HG02798 (cell line): ENCODE measurements at regions not wholly inside any gene's neighbourhood (a gene's known extent, or its start where the extent isn't known, plus 50 kb on each side); places are given as distances from the start of the nearest gene placed in this dataset.
A peak's percentile ranks its signal among the peaks of the same experiment; 100 is the strongest.
"Not testable (repeated sequence)": the region's sequence is repeated elsewhere in the genome, so short reads cannot be mapped to it uniquely, and the experiment has no call there.

Source experiments
- ATAC-seq: cut with Tn5 transposase; IDR thresholded peaks from one replicate; pipeline ENCODE4 v1.9.1; 2021; ENCODE audit warnings: mild to moderate bottlenecking; ENCODE audit not compliant: unreplicated experiment, poor library complexity

DNA sequence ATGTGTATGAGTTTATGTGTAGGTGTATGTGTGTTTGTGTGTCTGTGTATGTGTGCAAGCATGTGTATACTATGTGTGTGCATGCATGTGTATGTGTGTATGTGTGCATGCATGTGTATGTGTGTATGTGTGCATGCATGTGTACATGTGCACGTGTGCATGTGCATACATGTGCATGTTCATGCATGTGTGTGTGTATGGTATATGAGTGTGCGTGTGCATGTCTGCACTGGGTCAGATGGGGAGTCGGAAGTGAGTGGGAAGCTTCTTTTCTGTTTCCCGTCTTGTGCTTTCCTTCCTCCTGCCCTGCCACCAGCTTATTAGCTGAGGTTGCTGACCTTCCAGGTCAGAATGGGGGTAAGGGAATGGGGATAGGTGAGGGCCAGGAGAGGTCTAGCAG, 174.7 kb downstream of the MAP2K4 start:
- ATAC-seq = no peak

- no peak for ATAC-seq
Measured at GRCh38 chr17:12201294-12201880, 180.7 kb downstream of the MAP2K4 start.

DNA sequence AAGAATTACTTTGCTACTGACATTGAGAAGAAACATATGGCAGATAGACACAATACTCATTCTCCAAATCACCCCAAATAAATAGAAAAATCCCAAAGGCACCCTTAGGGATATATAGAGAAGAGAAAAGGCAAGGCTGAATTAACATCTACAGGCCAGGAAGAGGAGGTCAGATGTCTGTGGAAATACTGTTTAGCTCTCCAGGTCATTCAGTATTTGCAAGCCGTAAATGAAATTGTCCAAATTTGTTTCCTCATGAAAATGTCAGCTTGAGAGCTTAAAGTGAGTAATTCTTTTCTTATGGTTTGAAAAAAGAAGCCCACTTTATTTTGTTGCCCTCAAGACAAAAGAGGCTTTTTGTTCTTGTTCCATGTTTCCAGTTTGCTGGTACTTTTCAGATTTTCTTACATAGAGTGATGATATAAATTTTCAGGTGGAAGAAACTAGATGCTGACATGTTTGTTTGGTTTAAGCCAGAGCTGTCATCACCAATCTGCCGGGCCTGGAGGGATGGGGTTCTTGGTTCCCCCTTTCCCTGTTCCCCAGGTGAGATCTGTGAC, 189.0 kb downstream of the MAP2K4 start:
- ATAC-seq = no peak

DNA sequence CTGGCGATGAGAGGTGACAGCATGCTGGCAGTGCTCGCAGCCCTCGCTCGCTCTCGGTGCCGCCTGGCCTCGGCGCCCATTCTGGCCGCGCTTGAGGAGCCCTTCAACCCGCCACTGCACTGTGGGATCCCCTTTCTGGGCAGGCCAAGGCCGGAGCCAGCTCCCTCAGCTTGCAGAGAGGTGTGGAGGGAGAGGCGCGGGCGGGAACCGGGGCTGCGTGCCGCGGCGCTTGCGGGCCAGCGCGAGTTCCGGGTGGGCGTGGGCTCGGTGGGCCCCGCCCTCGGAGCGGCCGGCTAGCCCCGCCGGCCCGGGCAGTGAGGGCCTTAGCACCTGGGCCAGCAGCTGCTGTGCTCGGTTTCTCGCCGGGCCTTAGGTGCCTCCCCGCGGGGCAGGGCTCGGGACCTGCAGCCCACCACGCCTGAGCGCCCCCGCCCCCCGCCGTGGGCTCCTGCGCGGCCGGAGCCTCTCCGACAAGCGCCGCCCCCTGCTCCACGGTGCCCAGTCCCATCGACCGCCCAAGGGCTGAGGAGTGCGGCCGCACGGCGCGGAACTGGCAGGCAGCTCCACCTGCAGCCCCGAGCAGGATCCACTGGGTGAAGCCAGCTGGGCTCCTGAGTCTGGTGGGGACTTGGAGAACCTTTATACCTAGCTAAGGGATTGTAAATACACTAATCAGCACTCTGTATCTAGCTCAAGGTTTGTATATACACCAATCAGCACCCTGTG, 200.2 kb downstream of the MAP2K4 start:
- ATAC-seq = not testable (repeated sequence)

- ATAC-seq = no peak
Measured at GRCh38 chr17:12222392-12222791, 201.7 kb downstream of the MAP2K4 start.

DNA sequence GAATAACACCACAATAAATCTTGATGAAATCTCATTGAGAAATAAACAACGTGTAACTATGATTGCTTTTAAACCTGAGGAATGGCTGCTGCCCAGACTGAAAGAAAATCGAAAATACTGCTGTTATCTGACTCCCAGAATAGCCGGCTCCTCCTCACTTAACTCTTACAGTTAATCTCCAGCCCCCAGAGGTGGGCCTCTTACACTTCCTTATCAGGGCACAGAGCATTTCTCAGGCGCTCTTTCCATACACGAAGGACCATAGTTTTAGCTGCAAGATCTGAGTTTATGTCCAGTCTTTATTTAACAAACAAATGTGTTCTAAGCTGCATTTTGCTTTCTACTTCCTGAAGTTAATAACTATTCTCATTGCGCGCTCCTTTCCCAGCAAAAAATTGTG, 206.9 kb downstream of the MAP2K4 start:
- no peak for ATAC-seq

- no peak for ATAC-seq
Measured at GRCh38 chr17:12229335-12229734, 208.7 kb downstream of the MAP2K4 start.

DNA sequence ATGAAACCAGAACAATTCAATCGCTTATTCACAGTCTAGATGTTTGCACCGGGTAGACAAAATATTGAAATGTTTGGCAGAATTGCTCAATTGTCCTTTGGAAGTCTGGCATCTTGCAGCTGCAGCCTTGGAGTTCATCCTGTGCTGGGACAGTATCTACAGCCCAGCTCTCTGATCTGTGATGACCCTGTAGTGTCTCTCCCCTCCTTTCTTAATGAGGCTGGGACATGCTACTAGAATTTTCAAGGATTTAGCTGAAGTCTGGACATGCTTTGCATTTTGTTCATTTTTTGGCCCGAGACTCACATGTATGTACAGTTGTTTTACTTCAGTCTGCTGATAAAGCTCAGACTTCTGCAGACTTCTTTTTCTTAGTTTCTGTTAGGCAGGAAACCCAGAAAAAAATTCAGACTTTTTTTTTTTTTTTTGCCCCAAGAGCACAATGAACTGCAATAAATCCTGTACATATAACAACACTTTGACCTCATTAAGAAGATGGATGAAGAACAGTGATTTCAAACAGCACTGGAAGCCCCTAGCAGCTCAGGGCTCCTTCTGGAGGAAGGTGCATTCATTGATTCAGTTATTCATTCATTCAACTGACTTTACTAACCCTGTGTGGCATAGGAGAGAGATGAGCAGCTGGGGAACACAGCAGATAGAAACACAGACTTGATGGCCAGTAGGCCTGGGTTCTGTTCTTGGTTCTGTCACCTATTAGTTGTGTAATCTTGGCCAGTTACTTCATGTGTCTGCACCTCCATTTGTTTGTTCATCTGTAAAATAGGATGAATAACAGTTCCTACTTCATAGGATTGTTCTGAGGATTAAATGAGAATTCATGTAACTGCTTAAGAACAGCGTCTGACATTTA, 210.0 kb downstream of the MAP2K4 start:
- ATAC-seq = no peak

DNA sequence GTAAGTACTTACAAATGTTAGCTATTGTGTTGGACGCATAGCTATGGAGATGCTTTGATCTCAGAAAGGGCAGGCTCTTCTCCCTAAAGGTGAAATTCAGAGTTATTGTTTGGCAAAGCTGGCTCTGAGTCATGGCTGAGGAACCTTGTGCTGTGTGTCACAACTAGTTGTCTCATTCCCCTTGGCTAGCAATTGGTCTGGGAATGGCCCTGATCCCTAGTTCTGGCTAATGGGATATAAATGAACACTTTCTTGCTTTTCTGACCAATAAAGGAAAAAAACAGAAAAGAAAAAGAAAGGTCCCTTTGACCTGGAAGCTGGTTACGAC, 210.6 kb downstream of the MAP2K4 start:
- ATAC-seq = no peak

- not testable (repeated sequence) for ATAC-seq
Measured at GRCh38 chr17:12239021-12239420, 218.3 kb downstream of the MAP2K4 start.

- ATAC-seq = no peak
Measured at GRCh38 chr17:12242345-12242954, 221.8 kb downstream of the MAP2K4 start.

GRCh38 chr17:12247761-12248160, 227.1 kb downstream of the MAP2K4 start:
- no peak for ATAC-seq

GRCh38 chr17:12250973-12251372, 230.3 kb downstream of the MAP2K4 start:
- no peak for ATAC-seq

DNA sequence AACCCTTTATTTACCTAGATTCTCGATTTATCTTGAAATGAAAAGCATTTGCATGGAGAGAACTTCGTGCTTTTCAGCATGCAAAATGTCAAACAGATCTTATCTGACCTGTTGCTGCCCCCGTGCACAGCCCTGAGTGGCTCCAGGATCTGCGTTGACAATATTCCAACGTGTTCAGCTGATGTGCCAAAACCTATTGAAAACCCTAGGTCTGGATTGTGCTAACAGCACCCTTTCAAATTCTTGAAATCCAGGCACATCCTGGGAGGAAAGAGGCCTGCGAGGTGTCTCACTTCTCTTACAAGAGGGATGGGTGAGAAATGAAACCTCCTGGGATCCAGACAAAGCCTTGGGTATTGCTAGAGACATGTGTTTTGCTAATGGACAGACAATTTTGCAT, 231.8 kb downstream of the MAP2K4 start:
- no peak for ATAC-seq

DNA sequence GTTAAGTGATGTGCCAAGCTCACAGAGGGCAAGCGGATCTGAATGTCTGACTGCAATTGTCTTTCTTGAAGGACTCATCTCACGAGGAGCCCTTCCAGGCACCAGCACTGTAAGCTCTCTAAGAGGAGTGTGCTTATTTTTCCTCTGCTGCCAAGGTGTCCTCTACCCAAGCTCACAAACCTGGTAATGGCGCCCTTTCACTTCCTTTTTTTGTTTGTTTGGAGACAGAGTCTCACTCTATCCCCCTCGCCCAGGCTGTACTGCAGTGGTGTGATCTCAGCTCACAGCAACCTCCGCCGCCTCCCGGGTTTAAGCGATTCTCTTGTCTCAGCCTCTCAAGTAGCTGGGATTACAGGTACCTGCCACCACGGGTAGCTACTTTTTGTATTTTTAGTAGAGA, 233.8 kb downstream of the MAP2K4 start:
- ATAC-seq = no peak

DNA sequence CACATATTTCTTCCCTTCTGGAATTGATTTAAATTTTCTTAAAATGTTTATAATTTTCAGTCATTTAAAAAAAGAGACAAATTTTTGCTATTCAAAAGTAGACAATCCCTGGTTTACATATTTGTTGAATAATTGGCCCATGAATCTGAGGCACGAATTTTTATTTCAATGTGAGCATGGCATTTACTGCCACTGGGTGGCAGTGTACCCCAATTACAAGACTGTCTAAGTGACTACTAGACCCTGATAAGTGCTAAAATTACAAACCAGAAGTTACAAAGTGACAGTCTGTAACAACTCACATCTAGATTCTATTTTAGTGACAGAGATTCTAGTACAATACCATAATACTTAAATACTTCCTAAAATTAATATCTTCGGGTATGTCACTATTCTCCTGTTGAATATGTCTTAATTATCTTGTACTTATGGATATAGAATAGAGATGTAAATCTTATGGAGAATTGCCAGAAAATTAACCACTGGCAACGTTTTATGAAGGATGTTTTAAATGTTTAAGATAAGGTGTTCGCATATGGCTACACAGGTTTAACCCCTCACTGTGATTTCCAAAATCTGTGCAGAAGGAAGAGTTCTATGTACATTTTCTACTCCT, 235.8 kb downstream of the MAP2K4 start:
- peak; percentile 44 for ATAC-seq

DNA sequence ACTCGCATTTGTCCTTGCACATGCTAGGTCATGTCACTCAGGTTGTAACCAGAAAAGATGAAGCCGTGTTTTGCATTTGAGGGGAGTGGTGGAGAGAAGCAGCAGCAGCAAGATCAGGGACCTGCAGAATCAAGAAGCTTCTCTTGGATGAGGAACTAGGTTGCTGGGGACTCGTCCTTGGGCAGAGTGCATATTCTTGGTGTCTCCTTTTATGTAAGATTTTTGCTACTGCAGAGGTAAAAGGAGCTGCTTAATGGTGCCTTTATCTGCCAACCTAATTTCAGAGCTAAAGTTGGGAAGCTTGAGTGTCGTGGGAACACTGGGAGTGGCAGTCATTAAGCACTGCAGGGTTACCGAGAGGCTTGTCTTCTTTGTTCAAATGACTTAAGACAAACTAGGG, 236.5 kb downstream of the MAP2K4 start:
- no peak for ATAC-seq

DNA sequence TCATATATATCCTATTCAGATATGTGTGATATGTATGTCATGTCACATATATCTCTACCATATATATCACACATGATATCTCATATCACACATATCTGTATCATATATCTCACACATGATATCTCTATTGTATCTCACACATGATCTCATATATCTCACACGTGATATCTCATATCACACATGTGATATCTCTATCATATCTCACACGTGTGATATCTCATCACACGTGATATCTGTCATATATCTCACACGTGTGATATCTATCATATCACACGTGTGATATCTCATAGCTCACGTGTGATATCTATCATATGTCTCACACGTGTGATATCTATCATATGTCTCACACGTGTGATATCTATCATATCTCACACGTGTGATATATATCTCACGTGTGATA, 240.7 kb downstream of the MAP2K4 start:
- no peak for ATAC-seq

- ATAC-seq = no peak
Measured at GRCh38 chr17:12269751-12270150, 249.1 kb downstream of the MAP2K4 start.

DNA sequence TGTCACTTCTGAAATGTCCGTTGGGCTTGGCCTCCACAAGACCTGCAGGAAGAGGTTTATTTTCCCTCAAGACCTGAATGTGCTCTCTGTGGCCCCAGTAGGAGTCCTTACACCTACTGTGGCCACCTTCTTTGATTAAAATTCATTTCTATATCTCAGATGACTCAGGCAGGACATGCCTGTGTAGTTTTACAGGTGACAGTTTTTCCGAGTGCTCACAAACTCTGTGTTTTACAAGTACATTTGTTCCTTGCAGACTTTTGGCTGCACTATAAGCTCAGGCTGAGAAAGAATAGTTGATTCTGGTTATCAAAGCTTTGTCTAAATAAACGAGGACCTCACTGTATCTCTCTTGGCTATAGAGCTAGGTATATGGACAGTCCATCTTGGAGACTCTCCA, 257.1 kb downstream of the MAP2K4 start:
- no peak for ATAC-seq
